DND-41 (cell line): ENCODE measurements at regions not wholly inside any gene's neighbourhood (a gene's known extent, or its start where the extent isn't known, plus 50 kb on each side); places are given as distances from the start of the nearest gene placed in this dataset.

Experiments
- CTCF ChIP-seq: IDR thresholded peaks from 2 replicates; pipeline ENCODE4 v1.5.1; 2012; ENCODE audit warnings: borderline replicate concordance, low read length, moderate library complexity, mild to moderate bottlenecking; ENCODE audit not compliant: poor library complexity, severe bottlenecking; ENCODE audit errors: extremely low read depth
- EZH2 ChIP-seq: IDR thresholded peaks from 3 replicates; pipeline ENCODE4 v1.6.1; 2012; ENCODE audit warnings: borderline replicate concordance, low read depth, mild to moderate bottlenecking, moderate library complexity, low read length, inconsistent platforms; ENCODE audit not compliant: severe bottlenecking

- TF ChIP-seq CTCF (no peak), EZH2 (no peak)
Observed at GRCh38 chr16:8107296-8107695, 483.0 kb downstream of the TMEM114 start.
